GM18867 (cell line): ENCODE measurements at regions not wholly inside any gene's neighbourhood (a gene's known extent, or its start where the extent isn't known, plus 50 kb on each side); places are given as distances from the start of the nearest gene placed in this dataset.
"Not testable (repeated sequence)": the region's sequence is repeated elsewhere in the genome, so short reads cannot be mapped to it uniquely, and the experiment has no call there.

Source experiments
- ATAC-seq: cut with Tn5 transposase; IDR thresholded peaks from one replicate; pipeline ENCODE4 v1.9.1; 2021; ENCODE audit warnings: mild to moderate bottlenecking, moderate library complexity; ENCODE audit not compliant: unreplicated experiment

GRCh38 chr4:117014236-117014635 is 71.1 kb downstream of the TRAM1L1 start:
- no peak for ATAC-seq

GRCh38 chr4:117010671-117011070 is 74.7 kb downstream of the TRAM1L1 start:
- ATAC-seq, result no peak

GRCh38 chr4:117001077-117001476 is 84.3 kb downstream of the TRAM1L1 start:
- peak; percentile 95 for ATAC-seq

- ATAC-seq, result no peak
These were observed 102.7 kb downstream of the TRAM1L1 start for GRCh38 chr4:116982656-116983055.

- ATAC-seq, result not testable (repeated sequence)
These were observed 104.9 kb downstream of the TRAM1L1 start for GRCh38 chr4:116980436-116980835.

- no peak for ATAC-seq
These were observed 126.3 kb downstream of the TRAM1L1 start for GRCh38 chr4:116959045-116959444.

GRCh38 chr4:116953947-116954346 is 131.4 kb downstream of the TRAM1L1 start:
- no peak for ATAC-seq

GRCh38 chr4:116952530-116953136 is 132.7 kb downstream of the TRAM1L1 start:
- ATAC-seq, result no peak

GRCh38 chr4:116949856-116950255 is 135.5 kb downstream of the TRAM1L1 start:
- ATAC-seq, result no peak

GRCh38 chr4:116942315-116942714 is 143.1 kb downstream of the TRAM1L1 start:
- no peak for ATAC-seq

- no peak for ATAC-seq
These were observed 155.0 kb downstream of the TRAM1L1 start for GRCh38 chr4:116930329-116930728.

- no peak for ATAC-seq
These were observed 158.6 kb downstream of the TRAM1L1 start for GRCh38 chr4:116926631-116927295.

GRCh38 chr4:116925900-116926457 is 159.4 kb downstream of the TRAM1L1 start:
- no peak for ATAC-seq

GRCh38 chr4:116923389-116923788 is 162.0 kb downstream of the TRAM1L1 start:
- no peak for ATAC-seq

- no peak for ATAC-seq
These were observed 171.9 kb downstream of the TRAM1L1 start for GRCh38 chr4:116913451-116913850.

GRCh38 chr4:116906758-116907157 is 178.6 kb downstream of the TRAM1L1 start:
- no peak for ATAC-seq

GRCh38 chr4:116899561-116899960 is 185.8 kb downstream of the TRAM1L1 start:
- ATAC-seq, result no peak

GRCh38 chr4:116885579-116885978 is 199.8 kb downstream of the TRAM1L1 start:
- ATAC-seq, result no peak

- ATAC-seq, result no peak
These were observed 202.9 kb downstream of the TRAM1L1 start for GRCh38 chr4:116882503-116882902.

- ATAC-seq, result peak; percentile 52
These were observed 204.3 kb downstream of the TRAM1L1 start for GRCh38 chr4:116881077-116881476.

GRCh38 chr4:116880625-116881024 is 204.8 kb downstream of the TRAM1L1 start:
- ATAC-seq, result peak; percentile 35

- ATAC-seq, result no peak
These were observed 207.1 kb downstream of the TRAM1L1 start for GRCh38 chr4:116878280-116878679.
